HG02642 (cell line): ENCODE measurements at regions not wholly inside any gene's neighbourhood (a gene's known extent, or its start where the extent isn't known, plus 50 kb on each side); places are given as distances from the start of the nearest gene placed in this dataset.

Experiments used
- ATAC-seq: cut with Tn5 transposase; IDR thresholded peaks from one replicate; pipeline ENCODE4 v1.9.1; 2021; ENCODE audit warnings: mild to moderate bottlenecking; ENCODE audit not compliant: unreplicated experiment, poor library complexity

- ATAC-seq: no peak
Observed at GRCh38 chr7:67535241-67535989, 538.8 kb downstream of the TYW1 start.

GRCh38 chr7:67542916-67543315, 546.3 kb downstream of the TYW1 start:
- no peak for ATAC-seq

GRCh38 chr7:67547183-67547907, 550.7 kb downstream of the TYW1 start:
- ATAC-seq: no peak

DNA sequence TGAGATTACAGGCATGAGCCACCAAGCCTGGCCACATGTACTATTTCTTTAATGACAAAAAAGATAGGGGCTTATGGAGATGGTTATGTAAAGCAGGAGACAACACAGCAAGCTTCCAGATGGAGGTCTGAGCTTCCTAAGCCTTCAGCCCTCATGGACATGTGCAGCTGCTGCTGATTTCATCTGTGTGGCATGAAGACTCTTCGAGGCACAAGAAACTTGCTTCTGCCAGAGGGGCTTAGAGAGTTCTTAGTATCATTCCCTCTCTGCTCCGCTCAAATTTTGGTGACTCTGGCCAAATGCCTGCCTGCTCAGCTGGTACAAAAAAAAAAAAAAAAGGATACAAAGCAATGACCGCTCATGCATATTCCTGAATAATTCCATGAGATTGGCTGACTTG, 552.5 kb downstream of the TYW1 start:
- ATAC-seq: no peak

- no peak for ATAC-seq
Observed at GRCh38 chr7:67550801-67551436, 554.3 kb downstream of the TYW1 start.

- ATAC-seq: no peak
Observed at GRCh38 chr7:67552738-67553137, 556.1 kb downstream of the TYW1 start.

- no peak for ATAC-seq
Observed at GRCh38 chr7:67553378-67553777, 556.7 kb downstream of the TYW1 start.

GRCh38 chr7:67554986-67555385, 558.4 kb downstream of the TYW1 start:
- no peak for ATAC-seq

- ATAC-seq: no peak
Observed at GRCh38 chr7:67564959-67565358, 568.3 kb downstream of the TYW1 start.

DNA sequence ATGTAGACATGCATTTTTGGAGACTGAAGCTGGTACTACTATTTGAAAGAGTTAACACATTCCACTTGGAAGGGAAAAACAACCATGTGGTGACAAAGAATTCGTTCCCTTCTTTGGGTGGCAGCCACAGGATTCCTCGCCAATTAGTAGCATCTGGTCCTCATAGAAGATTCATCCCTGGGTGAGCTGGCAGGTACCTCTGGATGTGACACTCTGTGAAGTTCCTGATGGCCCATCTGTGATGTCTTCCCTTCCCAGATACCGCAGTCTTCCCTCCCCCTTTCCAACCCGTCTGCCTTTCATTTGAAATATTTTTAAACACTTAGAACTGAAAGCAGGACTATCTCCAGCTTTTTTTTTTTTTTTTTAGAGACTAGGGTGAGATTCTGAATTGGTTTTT, 569.5 kb downstream of the TYW1 start:
- ATAC-seq: no peak

- ATAC-seq: no peak
Observed at GRCh38 chr7:67571026-67571545, 574.5 kb downstream of the TYW1 start.

DNA sequence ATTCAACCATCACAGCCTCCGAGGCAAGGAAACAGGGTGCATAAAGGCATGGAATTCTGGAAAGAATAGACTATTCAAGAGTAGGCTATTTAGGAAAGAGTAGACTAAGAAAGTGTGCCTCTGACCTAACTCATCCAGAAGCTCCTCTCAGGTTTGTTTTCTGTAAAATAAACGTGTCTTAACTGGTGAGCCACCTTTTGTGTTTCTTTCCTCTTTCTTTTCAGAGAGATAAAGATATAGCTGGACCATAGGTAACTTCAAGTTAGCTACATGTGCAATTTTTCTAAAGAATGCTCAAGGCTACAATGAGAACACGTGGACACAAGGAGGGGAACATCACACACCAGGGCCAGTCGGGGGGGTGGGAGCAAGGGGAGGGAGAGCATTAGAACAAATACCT, 577.0 kb downstream of the TYW1 start:
- ATAC-seq: no peak

- no peak for ATAC-seq
Observed at GRCh38 chr7:67588631-67589030, 592.0 kb downstream of the TYW1 start.

DNA sequence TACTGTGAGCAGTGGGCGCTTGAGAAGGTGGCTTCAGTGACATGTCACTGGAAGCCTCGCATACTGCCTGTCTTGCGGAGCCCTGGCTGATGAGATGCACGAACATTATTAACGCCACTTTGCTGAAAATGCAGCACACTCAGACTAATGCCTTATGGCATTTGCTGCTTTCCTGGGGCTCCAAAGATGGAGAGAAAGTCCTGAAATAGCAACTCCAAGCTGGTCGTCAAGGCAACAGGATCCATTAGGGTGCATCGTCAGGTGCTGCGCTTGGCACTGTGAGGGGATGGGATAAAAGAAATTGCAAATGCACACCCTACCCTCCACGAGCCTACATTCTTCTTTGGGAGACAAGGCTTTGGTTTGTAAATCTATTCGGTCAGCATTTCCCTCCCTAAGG, 592.5 kb downstream of the TYW1 start:
- ATAC-seq: no peak

GRCh38 chr7:67590649-67591048, 594.0 kb downstream of the TYW1 start:
- ATAC-seq: no peak

DNA sequence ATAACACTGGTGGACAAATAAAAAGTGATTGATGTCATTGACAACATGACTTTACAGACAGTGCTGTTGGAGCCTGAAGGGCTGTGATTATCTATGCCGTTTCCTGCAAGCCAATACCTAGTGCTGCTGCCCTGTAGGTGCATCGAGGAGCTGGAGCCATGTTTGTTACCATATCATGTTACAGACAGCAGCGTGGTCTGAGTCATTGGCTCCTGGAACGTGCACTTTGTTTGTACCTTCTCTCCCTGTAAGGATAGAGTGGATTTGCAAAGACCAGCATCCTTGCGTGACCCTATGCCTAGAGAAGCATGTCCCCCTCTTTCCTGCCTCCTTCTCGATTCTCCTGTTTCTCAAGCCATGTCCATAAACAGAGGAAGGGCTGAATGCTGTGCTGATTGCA, 597.2 kb downstream of the TYW1 start:
- ATAC-seq: no peak

- ATAC-seq: no peak
Observed at GRCh38 chr7:67595431-67596180, 599.0 kb downstream of the TYW1 start.

- ATAC-seq: no peak
Observed at GRCh38 chr7:67597161-67597560, 600.5 kb downstream of the TYW1 start.

DNA sequence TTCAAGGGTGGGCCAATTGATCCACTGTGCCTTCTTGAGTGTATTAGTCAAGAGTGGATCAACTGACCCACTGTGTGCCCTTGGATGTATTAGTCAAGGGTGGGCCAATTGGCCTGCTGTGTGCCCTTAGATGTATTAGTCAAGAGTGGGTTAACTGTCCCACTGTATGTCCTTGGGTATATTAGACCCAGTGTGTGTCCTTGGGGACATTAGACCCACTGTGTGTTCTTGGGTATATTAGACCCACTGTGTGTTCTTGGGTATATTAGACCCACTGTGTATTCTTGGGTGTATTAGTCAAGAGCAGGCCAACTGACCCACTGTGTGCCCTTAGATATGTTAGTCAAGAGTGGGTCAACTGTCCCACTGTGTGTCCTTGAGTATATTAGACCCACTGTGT, 601.8 kb downstream of the TYW1 start:
- no peak for ATAC-seq

DNA sequence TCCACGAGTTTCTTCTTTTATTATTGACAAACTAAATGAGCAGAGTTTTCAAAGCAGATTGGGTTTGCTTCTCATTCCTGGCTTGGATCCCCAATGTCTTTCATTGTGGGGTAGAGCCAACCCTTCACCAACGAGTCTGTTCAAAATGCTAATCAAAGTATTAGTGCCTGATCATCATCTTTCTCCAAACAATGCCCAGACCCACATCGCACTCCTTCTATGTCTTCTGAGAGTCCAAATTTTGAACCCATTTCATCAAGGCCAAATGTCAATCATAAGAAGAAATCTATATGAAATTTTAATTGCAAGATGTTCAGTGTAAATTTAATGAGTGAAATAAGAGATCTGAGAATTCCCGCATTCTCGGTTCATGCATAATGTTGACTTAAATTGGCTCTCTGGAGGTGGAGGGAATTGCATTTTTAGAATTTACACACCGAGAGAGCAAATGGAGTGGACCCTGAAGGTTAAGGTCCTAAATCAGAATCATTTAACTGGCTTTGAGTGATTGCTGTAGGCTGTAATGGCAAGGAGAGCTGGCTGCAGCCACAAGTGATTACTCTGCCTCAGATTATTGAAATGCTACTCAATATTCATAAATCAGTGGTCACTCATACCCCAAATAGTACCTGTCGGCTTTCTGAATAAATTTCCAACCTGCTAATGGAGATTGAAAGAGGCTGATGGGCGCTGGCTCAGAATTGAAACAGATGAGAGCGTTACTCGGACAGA, 602.9 kb downstream of the TYW1 start:
- no peak for ATAC-seq
